Stimulated activated CD8-positive, alpha-beta memory T cell treated with anti-CD3 and anti-CD28 coated beads, Interleukin-4, amount 100 ng/mL, for 4 hours (primary cell): ENCODE measurements at regions not wholly inside any gene's neighbourhood (a gene's known extent, or its start where the extent isn't known, plus 50 kb on each side); places are given as distances from the start of the nearest gene placed in this dataset.

ENCODE experiments used
- DNase-seq, 2 donors: peaks; one replicate each; pipeline ENCODE4 v3.0.0-alpha.2; 2020; ENCODE audit warnings: low read depth in 2 of 2, low spot score in 1 of 2

DNA sequence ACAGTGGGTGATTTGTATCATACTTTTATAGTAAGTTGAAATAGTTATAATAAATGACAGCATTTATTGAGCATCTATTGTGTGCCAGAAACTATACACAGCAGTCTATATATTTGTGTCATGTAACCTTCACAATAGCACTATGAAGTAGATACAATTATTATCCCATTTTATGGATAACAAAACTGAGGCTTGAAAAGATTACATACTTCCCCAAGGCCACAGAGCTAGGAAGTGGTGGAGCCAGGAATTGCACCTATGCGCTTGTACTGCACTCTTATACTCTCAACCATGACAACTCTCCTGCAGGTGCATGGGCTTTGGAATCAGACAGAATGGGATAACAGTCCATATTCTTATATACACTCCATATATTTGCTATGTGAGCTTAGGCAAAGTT, 110.6 kb upstream of the SOX5 start:
- no peak for DNase-seq

DNA sequence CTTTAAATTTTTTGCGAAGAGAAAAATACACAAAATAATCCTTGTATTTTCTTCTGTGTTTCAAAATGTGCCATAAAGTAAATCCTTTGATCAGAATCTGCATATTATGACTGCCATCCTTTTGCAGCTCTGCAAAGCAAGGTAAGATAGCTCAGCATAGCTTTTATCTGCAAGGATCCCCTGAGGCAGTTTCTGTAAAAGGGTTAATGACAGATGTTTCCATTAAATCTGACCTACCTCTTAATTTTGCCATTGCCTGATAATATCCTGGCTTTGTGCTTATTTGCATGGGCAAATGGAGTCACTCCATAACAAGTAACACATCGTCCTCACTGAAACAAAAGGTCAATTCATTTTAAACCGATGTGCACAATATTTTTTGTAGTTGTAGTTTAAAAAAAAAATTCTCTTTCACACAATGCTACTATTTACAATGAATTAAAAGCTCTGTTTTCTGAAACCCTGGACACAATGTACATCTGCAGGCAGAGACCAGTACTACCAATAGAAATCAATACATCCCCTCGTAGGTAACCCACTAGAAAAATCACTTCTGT, 108.5 kb upstream of the SOX5 start:
- DNase-seq: no peak

DNA sequence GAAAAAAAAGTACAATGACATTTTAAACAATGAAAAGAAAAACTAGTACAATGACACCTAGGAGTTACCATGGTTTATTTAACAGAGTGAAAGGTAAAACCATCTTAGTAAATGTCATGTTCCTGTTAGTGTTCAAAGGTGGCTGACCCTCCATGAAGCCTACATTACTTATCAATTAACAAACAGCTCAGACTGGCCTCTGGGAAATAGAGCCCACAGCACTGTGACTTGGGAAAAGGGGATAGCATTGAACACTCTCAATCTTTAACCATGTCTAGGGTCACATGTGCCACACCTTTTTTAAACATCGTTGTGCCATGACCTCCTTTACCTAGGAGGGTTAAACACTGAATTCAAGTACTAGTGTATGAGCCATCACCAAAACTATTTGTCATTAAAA, 106.3 kb upstream of the SOX5 start:
- no peak for DNase-seq

- no peak for DNase-seq
These were observed 104.9 kb upstream of the SOX5 start for GRCh38 chr12:24054416-24054815.

DNA sequence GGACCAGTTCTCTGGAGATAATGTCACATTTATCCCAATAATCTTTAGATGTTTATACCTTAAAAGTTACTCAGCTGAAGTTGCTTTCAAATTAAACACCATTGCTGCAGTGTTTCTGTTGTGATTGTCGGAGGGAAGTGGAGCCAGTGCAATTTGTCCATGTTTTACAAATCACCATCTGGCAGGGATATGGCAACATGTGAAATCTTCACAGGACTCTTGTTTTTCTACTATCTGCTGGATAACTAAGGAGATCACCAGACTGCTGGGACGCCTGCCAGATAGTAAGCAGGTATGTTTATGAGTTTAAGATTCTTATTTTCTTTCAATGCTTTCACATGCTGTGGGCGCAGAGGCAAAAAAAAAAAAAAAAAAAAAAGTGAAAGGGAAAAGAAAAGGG, 100.3 kb upstream of the SOX5 start:
- no peak for DNase-seq

GRCh38 chr12:24049101-24049500, 99.6 kb upstream of the SOX5 start:
- no peak for DNase-seq

- DNase-seq: no peak
These were observed 99.0 kb upstream of the SOX5 start for GRCh38 chr12:24048446-24048845.

- no peak for DNase-seq
These were observed 97.9 kb upstream of the SOX5 start for GRCh38 chr12:24047326-24047725.

GRCh38 chr12:24045816-24046257, 96.4 kb upstream of the SOX5 start:
- no peak for DNase-seq

DNA sequence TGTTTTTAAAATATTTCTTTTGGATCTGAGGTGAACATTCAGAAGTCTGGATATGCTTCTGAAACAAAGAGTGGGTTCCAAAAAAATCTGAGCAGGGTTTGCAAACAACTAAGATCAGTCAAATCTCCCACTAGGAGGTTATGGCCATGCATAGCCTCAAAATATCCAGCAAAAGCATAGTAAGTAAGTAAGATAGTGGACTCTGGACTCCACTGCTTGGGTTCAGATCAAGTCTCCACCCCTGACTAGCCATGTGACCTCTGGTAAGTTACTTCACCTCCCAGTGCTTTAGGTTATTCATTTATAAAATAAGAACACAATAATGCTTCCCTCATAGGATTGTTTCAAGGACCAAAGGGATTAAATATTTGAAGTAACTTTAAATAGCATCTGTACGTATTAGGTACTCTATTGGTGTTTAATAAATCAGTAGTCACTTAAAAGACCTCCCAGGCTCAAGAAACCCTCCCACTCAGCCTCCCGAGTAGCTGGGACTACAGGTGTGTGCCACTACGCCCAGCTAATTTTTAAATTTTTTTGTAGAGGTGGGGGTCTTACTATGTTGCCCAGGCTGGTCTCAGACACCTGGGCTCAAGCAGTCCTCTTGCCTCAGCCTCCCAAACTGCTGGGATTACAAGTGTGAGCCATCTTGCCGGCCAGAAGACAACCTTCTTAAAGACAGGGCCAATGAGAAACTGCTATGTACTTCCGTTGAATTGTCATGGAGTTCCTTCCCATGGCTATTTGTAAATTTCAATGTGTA, 95.7 kb upstream of the SOX5 start:
- no peak for DNase-seq

- no peak for DNase-seq
These were observed 93.2 kb upstream of the SOX5 start for GRCh38 chr12:24042651-24043050.

DNA sequence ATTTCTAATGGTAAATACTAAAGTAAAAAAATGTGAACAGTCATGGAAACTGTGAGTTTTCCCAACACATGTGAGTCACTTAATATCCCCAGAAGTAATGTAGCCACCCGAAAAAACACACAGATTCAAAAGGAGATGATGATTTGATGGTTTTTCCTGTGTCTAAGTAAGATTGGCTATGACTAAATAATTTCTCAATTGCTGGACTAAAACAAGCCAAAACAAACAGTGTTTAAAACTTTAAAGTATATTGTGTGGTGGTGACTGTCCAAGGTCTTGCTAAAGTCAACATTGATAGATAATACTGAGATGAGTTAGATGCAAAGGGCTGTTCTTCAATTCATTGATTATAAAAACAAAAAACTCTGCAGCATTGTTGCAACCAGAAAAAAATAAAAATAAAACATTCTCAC, 89.6 kb upstream of the SOX5 start:
- no peak for DNase-seq

DNA sequence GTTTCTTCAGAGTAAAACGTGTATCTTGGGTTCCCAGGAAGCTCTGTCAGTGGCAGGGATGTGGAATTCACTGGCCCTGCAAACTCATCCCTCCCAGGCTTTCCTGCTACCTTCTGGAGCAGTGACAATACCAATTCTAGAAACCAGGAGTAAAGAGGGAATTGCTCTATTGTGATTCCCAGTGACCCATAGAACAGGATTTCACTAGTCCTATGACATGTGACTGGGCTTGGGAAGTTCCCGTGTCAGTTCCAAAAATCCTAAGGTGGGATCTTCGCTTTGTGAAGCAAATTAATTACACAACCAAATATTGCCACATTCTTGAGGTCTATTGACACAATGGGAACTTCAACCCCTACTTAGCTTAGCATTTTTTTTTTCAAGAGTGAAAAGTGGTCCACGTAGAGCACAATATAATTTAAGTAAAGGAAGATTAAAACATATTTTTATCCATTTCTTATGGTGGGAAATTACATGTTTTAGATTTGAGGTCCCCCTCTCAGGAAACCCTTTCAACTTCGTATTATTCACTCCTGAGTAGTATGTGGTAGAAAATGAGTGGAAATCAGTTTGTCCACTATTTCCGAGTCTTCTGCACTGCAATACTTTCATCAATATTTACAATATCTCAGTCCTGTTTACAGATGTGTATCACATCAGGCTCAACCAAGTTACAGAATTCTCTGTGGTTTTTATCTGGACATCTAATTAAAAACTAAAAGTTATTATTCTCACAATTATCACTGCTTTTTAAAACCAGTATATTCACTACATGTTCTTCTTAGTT, 88.9 kb upstream of the SOX5 start:
- DNase-seq: no peak

- no peak for DNase-seq
These were observed 87.2 kb upstream of the SOX5 start for GRCh38 chr12:24036438-24037216.

DNA sequence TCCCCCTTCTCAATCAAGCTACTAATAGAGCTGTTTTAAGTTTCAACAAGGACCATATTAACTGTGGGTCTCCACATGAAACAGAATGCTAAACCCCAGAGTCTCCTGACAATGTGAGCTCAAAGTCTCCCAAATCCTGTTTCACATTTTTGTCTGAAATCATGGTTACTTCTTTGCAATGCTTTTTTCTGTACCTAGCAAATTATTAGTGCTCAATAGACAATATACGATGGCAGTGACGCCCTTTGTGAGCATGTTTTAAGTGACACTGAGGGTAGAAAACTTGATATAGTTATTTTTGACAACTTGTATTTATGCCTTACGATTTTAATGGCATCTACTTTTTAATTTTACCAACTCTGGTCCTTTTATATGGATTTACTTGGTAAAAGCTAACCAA, 85.4 kb upstream of the SOX5 start:
- DNase-seq: no peak

GRCh38 chr12:24034160-24034559, 84.7 kb upstream of the SOX5 start:
- DNase-seq: no peak

DNA sequence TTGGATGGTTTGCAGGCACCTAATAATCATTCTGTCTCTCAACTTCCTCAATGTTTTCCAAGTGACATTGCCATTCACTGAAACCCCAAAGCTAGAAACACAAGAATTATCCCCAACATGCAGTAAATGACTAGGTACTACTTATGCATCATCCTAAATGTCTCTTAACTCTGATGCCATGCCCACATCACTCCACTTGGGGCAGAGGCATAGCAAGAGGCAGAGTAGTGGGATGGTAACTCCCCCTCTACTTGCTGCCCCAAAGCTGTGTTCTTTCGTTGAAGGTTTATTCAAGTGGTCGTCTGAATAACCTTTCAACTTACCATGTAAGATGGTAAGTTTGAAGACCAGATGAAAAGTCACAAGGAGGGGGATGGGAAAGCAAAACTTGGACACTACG, 77.9 kb upstream of the SOX5 start:
- DNase-seq: no peak

DNA sequence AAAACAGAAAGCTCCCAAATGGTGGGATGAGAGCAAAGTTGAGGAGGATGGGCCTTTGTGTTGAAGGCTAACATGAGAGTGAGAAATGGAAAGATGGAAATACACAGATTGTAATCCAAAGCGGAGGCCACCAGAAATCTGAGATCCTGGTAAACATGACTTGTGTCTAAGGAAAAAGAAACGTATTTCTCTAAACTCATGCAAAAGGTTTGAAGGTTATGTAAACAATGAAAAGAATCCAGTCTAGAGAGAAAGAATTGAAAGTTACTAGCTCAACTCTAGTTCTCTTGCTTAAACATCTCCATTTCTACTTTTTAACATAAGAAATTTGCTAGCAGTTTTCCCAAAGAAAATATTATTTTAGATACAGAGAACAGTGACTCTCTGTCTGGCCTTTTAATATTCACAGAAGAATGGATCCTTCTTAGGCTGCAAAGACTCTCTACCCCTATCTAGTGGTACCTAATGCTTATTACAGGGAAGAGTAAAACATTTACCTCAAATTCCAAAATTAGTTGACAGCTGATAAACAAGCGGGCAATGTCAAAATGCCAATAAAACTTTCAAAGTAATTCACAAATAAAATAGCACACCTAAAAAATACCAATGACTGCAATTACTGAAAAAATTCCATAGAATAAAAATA, 75.8 kb upstream of the SOX5 start:
- DNase-seq: no peak

GRCh38 chr12:24023081-24023480, 73.6 kb upstream of the SOX5 start:
- no peak for DNase-seq

DNA sequence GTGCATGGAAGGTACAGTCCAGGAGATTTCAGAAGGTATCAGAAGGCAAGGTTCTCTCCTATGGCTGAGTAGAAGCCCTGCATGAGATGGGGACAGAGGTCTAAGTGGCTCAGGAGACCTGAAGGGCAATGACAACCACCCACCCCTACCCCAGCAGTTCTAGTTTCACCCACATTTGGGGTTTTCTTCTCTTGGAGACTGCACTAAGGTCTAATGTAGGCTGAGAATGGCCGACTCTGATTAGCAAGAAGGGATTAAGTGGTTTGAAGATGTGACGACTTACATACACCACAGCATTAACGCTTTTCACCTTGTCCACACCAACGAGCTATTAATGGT, 71.7 kb upstream of the SOX5 start:
- no peak for DNase-seq
